ENCODE measurements at regions not wholly inside any gene's neighbourhood (a gene's known extent, or its start where the extent isn't known, plus 50 kb on each side); places are given as distances from the start of the nearest gene placed in this dataset.

- no peak for TF ChIP-seq POLR2A (IDR thresholded peaks at IDR 0.05)
- no peak for TF ChIP-seq CTCF (IDR thresholded peaks at IDR 0.05)
- H3K4me3 ChIP-seq (ENCODE audit: low read depth, poor library complexity, severe bottlenecking) = no peak overlapping the region
- 88 to 92% methylated on average over 9 of the region's 9 CpGs for WGBS, 2 donors
- intact Hi-C loops (cut with DNase I; ENCODE audit: low total_unique reads) = no loop called here
- no peak for DNase-seq (ENCODE audit: low spot score in 2 of 2)
Observed at GRCh38 chr15:70308735-70309434, 211.2 kb upstream of the TLE3 start.

- TF ChIP-seq CTCF (IDR thresholded peaks at IDR 0.05) = no peak
- TF ChIP-seq POLR2A (IDR thresholded peaks at IDR 0.05) = no peak
- no peak overlapping the region for H3K4me3 ChIP-seq (ENCODE audit: low read depth, poor library complexity, severe bottlenecking)
- DNase-seq (ENCODE audit: low spot score in 2 of 2) = no peak
- 66 to 68% methylated on average over 4 of the region's 4 CpGs for WGBS, 2 donors
- intact Hi-C loops (cut with DNase I; ENCODE audit: low total_unique reads) = no loop called here
Observed at GRCh38 chr15:70308011-70308734, 210.5 kb upstream of the TLE3 start.

GRCh38 chr15:70306582-70306981 lies 208.9 kb upstream of the TLE3 start:
- WGBS, 2 donors = 92 to 97% methylated on average over 4 of the region's 4 CpGs
- intact Hi-C loops (cut with DNase I; ENCODE audit: low total_unique reads) = no loop called here
- no peak for DNase-seq (ENCODE audit: low spot score in 2 of 2)
- TF ChIP-seq POLR2A (IDR thresholded peaks at IDR 0.05) (no peak), CTCF (IDR thresholded peaks at IDR 0.05) (no peak)
- no peak overlapping the region for H3K4me3 ChIP-seq (ENCODE audit: low read depth, poor library complexity, severe bottlenecking)

GRCh38 chr15:70306081-70306480 lies 208.4 kb upstream of the TLE3 start:
- TF ChIP-seq POLR2A (IDR thresholded peaks at IDR 0.05) (no peak), CTCF (IDR thresholded peaks at IDR 0.05) (no peak)
- WGBS, 2 donors = 80 to 82% methylated on average over 6 of the region's 6 CpGs
- no peak overlapping the region for H3K4me3 ChIP-seq (ENCODE audit: low read depth, poor library complexity, severe bottlenecking)
- intact Hi-C loops (cut with DNase I; ENCODE audit: low total_unique reads) = no loop called here
- DNase-seq (ENCODE audit: low spot score in 2 of 2) = no peak

GRCh38 chr15:70303981-70304380 lies 206.3 kb upstream of the TLE3 start:
- intact Hi-C loops (cut with DNase I; ENCODE audit: low total_unique reads) = no loop called here
- no peak overlapping the region for H3K4me3 ChIP-seq (ENCODE audit: low read depth, poor library complexity, severe bottlenecking)
- TF ChIP-seq CTCF (IDR thresholded peaks at IDR 0.05) (no peak), POLR2A (IDR thresholded peaks at IDR 0.05) (no peak)
- WGBS, 2 donors = 100% methylated on average over 4 of the region's 4 CpGs
- no peak for DNase-seq (ENCODE audit: low spot score in 2 of 2)
